Dedifferentiated amniotic fluid mesenchymal stem cell (primary cell): ENCODE measurements at regions not wholly inside any gene's neighbourhood (a gene's known extent, or its start where the extent isn't known, plus 50 kb on each side); places are given as distances from the start of the nearest gene placed in this dataset.

ENCODE experiments used
- DNase-seq: peaks from one replicate; pipeline ENCODE4 v3.0.0-alpha.2; 2016; ENCODE audit errors: extremely low spot score

DNA sequence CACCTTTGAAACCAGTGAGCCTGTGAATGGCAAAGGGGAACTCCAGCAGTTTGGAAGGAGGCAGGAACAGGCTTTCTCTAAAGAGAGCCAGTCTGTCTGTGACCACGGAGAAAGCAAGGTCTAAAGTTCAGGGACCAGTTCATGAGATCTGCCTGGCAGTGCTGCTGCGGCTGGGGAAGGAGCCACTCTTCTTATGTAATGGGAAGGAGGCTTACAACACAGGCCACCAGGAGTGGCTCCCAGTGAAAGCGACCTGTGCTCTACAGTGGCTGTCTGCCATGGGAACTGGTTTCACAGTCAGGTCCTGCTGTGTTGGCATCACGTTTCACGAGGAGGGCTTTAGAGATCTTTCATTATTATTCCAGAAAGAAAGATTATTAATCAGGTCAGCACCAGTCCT is 291.9 kb upstream of the PRDM1 start:
- DNase-seq = no peak

DNA sequence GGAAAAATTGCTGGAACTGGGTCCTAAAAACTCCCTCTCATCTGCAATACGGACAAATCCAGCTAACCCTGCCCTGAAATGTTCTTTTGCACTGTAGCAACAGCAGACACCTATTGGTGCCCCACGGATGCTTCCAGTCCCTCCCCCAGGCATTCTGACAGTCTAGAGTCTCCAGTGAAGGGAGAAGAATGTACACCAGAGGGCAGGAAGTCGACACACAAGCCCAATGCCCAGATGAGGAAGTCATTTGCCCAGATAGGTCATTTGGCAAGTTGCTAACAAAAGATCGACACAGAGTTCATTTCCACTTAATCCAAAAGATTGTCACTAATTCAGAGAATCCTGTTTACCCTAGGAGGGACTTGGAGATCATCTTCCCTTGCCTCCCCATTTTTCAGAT is 293.0 kb upstream of the PRDM1 start:
- DNase-seq = no peak

- DNase-seq = no peak
Observed at GRCh38 chr6:105791583-105792318, 294.4 kb upstream of the PRDM1 start.

GRCh38 chr6:105791179-105791578 is 295.0 kb upstream of the PRDM1 start:
- no peak for DNase-seq

DNA sequence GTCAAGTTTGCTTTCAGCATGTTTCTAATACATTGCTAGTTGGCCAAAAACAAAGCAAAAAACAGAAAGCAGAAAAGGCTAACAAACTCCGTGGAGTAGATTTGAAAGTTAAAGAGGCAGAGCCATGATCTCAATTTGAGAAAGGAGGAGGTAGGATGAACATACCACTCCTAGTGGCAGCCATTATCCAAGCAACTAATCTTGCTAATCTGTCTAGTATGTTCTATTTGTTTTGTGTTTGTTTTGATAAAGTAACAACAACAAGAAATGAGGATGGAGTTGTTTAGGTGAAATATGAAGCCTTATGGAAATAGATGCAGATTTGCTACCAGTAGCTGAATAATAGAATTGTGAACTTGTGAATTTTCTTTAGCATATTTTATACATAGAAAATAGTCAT is 295.5 kb upstream of the PRDM1 start:
- DNase-seq = no peak

DNA sequence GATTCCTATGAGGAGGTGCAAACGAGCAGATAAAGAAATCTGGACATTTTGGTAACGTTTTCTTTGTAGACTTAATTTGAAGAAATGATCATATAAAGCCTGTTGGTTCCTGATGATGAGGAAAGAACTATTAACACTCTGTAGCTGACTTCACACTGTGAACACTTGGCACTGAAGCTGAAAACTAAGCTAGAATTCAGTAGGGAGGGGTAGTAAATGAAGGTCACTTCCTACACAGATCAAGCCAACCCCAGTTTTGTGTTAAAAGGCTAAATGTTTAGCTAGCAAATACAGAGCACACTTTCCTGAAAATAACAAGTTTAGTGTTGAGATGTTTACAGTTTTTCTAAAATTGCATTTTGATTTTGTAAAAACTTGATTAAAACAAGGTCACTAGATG is 296.2 kb upstream of the PRDM1 start:
- DNase-seq = no peak

DNA sequence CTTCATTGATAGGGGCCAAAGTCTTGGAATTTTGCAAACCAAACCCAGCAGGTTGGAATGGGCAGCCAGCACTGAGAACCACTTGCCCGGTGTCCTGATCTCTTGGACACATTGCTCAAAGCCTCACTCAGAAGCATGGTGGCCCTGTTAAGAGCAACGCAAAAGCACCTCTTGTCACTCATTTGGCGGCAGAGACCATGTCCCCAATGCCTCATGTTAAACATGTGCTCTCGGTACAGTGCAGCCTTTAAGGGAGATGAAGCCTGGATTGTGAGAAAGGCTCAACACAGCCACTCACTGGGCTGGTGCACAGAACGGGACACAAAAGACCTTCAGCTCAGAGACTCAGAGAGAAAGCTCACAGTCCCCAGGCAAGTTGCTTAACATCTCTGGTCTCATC is 298.4 kb upstream of the PRDM1 start:
- DNase-seq = no peak

- no peak for DNase-seq
Observed at GRCh38 chr6:105786890-105787655, 299.1 kb upstream of the PRDM1 start.

DNA sequence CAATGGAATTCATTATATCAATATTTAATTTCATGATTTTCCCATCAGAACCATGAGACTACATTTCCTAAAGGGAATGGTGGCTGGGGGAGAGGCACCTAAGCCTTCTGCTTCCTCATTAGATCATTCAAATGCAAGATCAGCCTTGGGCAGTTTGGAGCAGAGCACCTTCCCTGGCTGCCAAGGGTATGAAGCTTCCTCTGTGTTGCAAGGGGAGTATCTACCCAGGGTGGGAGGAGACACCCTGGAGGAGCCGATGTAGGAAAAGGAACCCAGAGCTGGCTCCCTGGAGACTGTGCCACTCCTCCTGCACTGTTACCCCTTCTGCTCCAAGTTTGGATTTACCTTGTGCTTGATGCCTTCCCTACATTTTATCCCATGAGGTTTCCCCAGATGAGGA is 299.7 kb upstream of the PRDM1 start:
- DNase-seq = no peak

GRCh38 chr6:105785066-105785811 is 300.9 kb upstream of the PRDM1 start:
- DNase-seq = no peak

GRCh38 chr6:105784179-105784578 is 302.0 kb upstream of the PRDM1 start:
- no peak for DNase-seq

DNA sequence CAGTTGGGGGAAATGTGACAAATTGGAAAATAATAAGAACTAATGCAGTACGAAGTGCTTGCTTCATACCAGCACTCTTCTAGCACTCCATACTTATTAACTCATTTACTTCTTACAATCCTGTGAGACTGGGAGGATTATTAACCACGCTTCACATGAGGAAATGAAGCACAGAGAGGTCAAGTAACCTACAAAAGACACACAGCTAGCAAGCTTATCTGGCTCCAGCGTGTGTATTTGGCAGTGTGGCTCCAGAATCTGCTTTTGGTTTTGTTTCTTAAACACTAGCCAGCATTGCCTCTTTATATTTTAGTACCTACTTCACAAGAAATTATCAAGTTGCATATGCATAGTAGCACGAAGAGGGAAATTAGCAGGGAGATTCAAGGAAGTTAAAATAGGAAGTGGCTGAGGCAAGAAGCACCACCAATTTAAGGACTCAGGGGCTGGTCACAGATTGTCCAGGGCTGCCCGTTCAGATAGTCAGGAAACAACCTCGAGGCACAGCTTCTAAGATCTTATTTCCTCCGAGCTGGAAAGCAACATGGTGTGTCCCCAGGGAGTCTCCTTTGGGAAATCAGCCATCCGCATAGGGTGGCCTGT is 302.7 kb upstream of the PRDM1 start:
- no peak for DNase-seq

GRCh38 chr6:105781915-105782314 is 304.2 kb upstream of the PRDM1 start:
- DNase-seq = no peak

DNA sequence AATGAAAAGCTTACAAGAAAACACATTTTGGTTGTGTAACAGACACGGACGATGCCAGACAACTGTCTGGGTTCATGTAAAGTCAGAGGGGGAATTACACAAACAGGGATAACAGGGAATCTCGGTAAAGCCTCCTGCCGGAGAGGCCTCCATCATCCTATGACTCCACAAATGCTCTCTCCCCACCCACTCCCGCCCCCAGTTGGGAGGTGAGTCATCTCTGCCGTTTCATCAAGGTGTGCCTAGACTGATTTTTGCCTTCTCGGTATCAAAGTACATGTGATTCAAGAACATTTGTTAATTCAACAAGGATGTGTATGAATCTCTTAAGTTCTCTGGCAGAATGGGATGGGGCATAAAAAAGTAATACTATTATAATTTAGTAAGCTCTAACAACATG is 304.9 kb upstream of the PRDM1 start:
- no peak for DNase-seq

DNA sequence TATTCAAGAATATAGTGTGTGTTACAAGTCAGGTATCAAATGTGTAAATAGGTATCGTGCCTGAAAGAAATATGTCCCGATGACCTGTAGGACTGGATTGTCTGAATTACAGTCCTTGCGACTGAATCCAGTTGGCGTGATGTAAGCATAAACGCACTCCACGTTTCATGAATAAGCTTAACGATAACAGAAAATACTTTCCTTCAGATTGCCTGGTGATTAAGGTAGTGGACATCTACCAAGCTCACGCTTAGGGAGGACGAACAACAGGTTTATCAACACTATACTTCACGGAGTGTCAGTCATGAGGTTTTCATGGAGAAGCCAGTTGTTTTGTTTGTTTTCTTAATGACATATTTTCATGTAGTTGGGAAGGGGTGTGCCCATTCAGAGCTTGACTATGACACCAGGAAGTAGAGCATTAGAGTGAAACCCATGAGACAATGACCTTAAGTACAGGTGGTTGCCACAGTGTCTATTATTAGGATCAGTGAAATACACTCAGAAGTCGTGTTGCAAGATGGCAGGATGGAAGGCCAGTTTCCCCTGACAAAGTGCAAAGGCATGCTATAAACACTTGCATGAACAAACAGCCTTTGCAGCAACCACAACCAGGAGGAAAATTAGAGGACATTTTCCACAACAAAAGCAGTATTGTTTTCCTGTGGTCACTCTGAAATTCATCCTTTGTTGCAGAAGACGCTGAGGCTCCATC is 305.8 kb upstream of the PRDM1 start:
- DNase-seq = no peak

GRCh38 chr6:105779110-105779509 is 307.0 kb upstream of the PRDM1 start:
- DNase-seq = no peak

GRCh38 chr6:105775095-105775494 is 311.0 kb upstream of the PRDM1 start:
- DNase-seq = no peak

GRCh38 chr6:105774247-105774646 is 311.9 kb upstream of the PRDM1 start:
- no peak for DNase-seq

DNA sequence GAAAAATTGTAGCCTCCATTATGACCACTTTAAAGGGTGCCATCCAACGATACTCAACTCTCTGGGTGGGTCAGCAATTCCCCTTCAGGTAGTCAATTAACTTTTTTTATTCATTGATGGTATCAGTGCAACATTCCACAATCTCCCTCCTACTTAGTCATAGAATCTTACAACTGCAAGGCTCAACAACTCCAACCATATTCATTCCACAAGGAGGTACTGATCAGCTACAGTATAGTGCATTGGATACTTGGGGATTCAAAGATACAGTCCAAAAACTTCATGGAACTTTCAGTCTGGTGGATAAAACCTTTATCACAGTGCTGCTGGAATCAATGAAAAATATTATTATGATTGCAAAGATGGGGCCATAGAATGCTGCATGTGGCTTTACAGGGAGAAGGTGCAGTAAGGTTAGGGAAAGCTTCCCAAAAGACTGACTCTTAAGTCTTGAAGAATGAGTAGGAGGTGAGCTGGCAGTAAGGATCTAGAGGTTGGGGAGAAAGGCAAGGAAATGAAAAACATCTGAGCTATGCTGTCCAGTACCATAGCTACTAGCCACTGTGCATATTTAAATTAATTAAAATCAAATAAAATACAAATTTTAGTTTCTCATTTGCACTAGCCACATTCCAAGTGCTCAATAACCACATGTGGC is 314.7 kb upstream of the PRDM1 start:
- DNase-seq = no peak

DNA sequence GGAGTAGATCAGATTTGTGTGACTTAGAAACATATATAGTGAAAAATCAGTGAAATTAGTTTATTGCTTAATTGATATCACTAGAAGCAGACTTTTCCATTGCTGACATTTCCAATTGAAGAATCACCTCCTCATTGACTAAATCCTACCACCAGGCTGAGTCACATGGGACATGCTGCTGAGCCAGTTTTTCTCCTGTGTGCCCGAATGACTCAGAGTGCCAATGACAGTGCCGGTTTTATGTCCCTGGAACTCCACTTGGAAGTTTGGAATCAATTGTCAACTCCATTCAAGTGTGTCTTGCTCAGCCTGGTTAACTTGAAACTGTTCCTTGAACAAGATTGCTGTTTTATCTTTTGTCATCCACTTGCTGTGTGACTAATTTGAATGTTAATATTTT is 316.1 kb upstream of the PRDM1 start:
- no peak for DNase-seq

DNA sequence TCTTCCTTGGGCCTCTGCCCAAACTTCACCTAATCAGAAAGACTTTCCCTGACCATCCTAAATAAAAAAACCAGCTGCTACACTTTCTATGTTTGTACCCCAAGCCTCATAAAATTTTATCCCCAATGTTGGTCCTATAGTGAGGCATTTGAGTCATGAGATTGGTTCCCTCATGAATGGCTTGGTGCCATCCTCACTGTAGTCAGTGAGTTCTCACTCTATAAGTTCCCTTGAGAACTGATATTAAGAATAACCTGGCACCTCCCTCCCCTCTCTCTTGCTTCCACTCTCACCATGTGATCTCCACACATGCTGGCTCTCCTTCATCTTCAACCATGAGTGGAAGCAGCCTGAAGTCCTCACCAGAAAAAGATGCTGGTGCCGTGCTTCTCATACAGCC is 316.9 kb upstream of the PRDM1 start:
- DNase-seq = no peak
